ENCODE measurements at regions not wholly inside any gene's neighbourhood (a gene's known extent, or its start where the extent isn't known, plus 50 kb on each side); places are given as distances from the start of the nearest gene placed in this dataset.
"Not testable (repeated sequence)": the region's sequence is repeated elsewhere in the genome, so short reads cannot be mapped to it uniquely, and the experiment has no call there.

GRCh38 chr5:12611132-12611531, 706.9 kb upstream of the CTNND2 start:
- Histone ChIP-seq H2BK120ac (ENCODE audit: low read depth, low read length) (no peak overlapping the region), H3K4me1 (ENCODE audit: control insufficient read depth, insufficient read depth, low read depth, low read length) (no peaks in the 10 kb centered on the region), H3K36me3 (ENCODE audit: control insufficient read depth in 1 of 2, insufficient read depth in 2 of 2, low read depth in 1 of 2, low read length in 2 of 2) (no peaks in the 10 kb centered on the region), H3K14ac (ENCODE audit: low read length in 2 of 2) (no peak overlapping the region), H2BK15ac (ENCODE audit: low read depth, poor library complexity, severe bottlenecking) (no peak overlapping the region), H3K27ac (ENCODE audit: low read length, poor library complexity, severe bottlenecking) (no peak overlapping the region), H3K4me2 (ENCODE audit: low read length, poor library complexity, severe bottlenecking) (no peak overlapping the region), H2BK12ac (ENCODE audit: low read length in 2 of 2) (no peak overlapping the region), H2AK5ac (ENCODE audit: low read length, severe bottlenecking) (no peak overlapping the region), H3K4me3 (ENCODE audit: insufficient read depth in 1 of 2, low read depth in 1 of 2, low read length in 2 of 2) (no peak overlapping the region), H3K79me1 (replicated peaks; ENCODE audit: low read length, poor library complexity, severe bottlenecking) (no peaks in the 10 kb centered on the region), H3K18ac (ENCODE audit: low read depth in 1 of 2, low read length in 2 of 2) (no peak overlapping the region), H4K91ac (ENCODE audit: low read length) (no peak overlapping the region), H4K8ac (ENCODE audit: low read length) (no peak overlapping the region), H3K27me3 (ENCODE audit: control insufficient read depth in 1 of 2, insufficient read depth in 1 of 2, low read length in 2 of 2) (no peaks in the 10 kb centered on the region), H2BK5ac (ENCODE audit: low read depth, low read length, poor library complexity, severe bottlenecking) (no peak overlapping the region), H3K9ac (ENCODE audit: low read length) (no peak overlapping the region), H2AFZ (ENCODE audit: low read depth, low read length) (no peak overlapping the region), H3K9me3 (ENCODE audit: control insufficient read depth, low read length) (peaks cover 41% of the 10 kb centered on the region), H3K23ac (ENCODE audit: low read length in 2 of 2) (no peak overlapping the region), H3K4ac (ENCODE audit: low read depth in 1 of 2, low read length in 2 of 2) (no peak overlapping the region)
- DNase-seq: no peak

- not testable (repeated sequence) for H4K8ac ChIP-seq (ENCODE audit: low read length); H2AK5ac ChIP-seq (ENCODE audit: low read length, severe bottlenecking); H3K27ac ChIP-seq (ENCODE audit: low read length, poor library complexity, severe bottlenecking); H3K18ac ChIP-seq (ENCODE audit: low read depth in 1 of 2, low read length in 2 of 2); H2AFZ ChIP-seq (ENCODE audit: low read depth, low read length); H3K36me3 ChIP-seq (ENCODE audit: control insufficient read depth in 1 of 2, insufficient read depth in 2 of 2, low read depth in 1 of 2, low read length in 2 of 2); H3K4me1 ChIP-seq (ENCODE audit: control insufficient read depth, insufficient read depth, low read depth, low read length); H3K27me3 ChIP-seq (ENCODE audit: control insufficient read depth in 1 of 2, insufficient read depth in 1 of 2, low read length in 2 of 2); H4K91ac ChIP-seq (ENCODE audit: low read length); H2BK5ac ChIP-seq (ENCODE audit: low read depth, low read length, poor library complexity, severe bottlenecking); H3K23ac ChIP-seq (ENCODE audit: low read length in 2 of 2); H2BK12ac ChIP-seq (ENCODE audit: low read length in 2 of 2); DNase-seq; H2BK120ac ChIP-seq (ENCODE audit: low read depth, low read length); H3K4me3 ChIP-seq (ENCODE audit: insufficient read depth in 1 of 2, low read depth in 1 of 2, low read length in 2 of 2); H3K4me2 ChIP-seq (ENCODE audit: low read length, poor library complexity, severe bottlenecking); H3K14ac ChIP-seq (ENCODE audit: low read length in 2 of 2); H3K79me1 ChIP-seq (replicated peaks; ENCODE audit: low read length, poor library complexity, severe bottlenecking); H2BK15ac ChIP-seq (ENCODE audit: low read depth, poor library complexity, severe bottlenecking); H3K9ac ChIP-seq (ENCODE audit: low read length); H3K4ac ChIP-seq (ENCODE audit: low read depth in 1 of 2, low read length in 2 of 2)
- 20% methylated on average over 2 of the region's 2 CpGs for WGBS
- peaks cover 21% of the 10 kb centered on the region for H3K9me3 ChIP-seq (ENCODE audit: control insufficient read depth, low read length)
These were observed 703.6 kb upstream of the CTNND2 start for GRCh38 chr5:12607817-12608216.

- Histone ChIP-seq H4K91ac (ENCODE audit: low read length) (no peak overlapping the region), H3K23ac (ENCODE audit: low read length in 2 of 2) (no peak overlapping the region), H2BK12ac (ENCODE audit: low read length in 2 of 2) (no peak overlapping the region), H2AK5ac (ENCODE audit: low read length, severe bottlenecking) (no peak overlapping the region), H3K18ac (ENCODE audit: low read depth in 1 of 2, low read length in 2 of 2) (no peak overlapping the region), H3K4me2 (ENCODE audit: low read length, poor library complexity, severe bottlenecking) (no peak overlapping the region), H3K36me3 (ENCODE audit: control insufficient read depth in 1 of 2, insufficient read depth in 2 of 2, low read depth in 1 of 2, low read length in 2 of 2) (no peaks in the 10 kb centered on the region), H3K4ac (ENCODE audit: low read depth in 1 of 2, low read length in 2 of 2) (no peak overlapping the region), H3K9me3 (ENCODE audit: control insufficient read depth, low read length) (peaks cover 6% of the 10 kb centered on the region), H3K79me1 (replicated peaks; ENCODE audit: low read length, poor library complexity, severe bottlenecking) (no peaks in the 10 kb centered on the region), H2AFZ (ENCODE audit: low read depth, low read length) (no peak overlapping the region), H3K4me3 (ENCODE audit: insufficient read depth in 1 of 2, low read depth in 1 of 2, low read length in 2 of 2) (no peak overlapping the region), H3K4me1 (ENCODE audit: control insufficient read depth, insufficient read depth, low read depth, low read length) (no peaks in the 10 kb centered on the region), H4K8ac (ENCODE audit: low read length) (no peak overlapping the region), H2BK120ac (ENCODE audit: low read depth, low read length) (no peak overlapping the region), H3K9ac (ENCODE audit: low read length) (no peak overlapping the region), H3K27ac (ENCODE audit: low read length, poor library complexity, severe bottlenecking) (no peak overlapping the region), H2BK5ac (ENCODE audit: low read depth, low read length, poor library complexity, severe bottlenecking) (no peak overlapping the region), H3K27me3 (ENCODE audit: control insufficient read depth in 1 of 2, insufficient read depth in 1 of 2, low read length in 2 of 2) (no peaks in the 10 kb centered on the region), H2BK15ac (ENCODE audit: low read depth, poor library complexity, severe bottlenecking) (no peak overlapping the region), H3K14ac (ENCODE audit: low read length in 2 of 2) (no peak overlapping the region)
- 64% methylated on average over 3 of the region's 3 CpGs for WGBS
- no peak for DNase-seq
These were observed 688.0 kb upstream of the CTNND2 start for GRCh38 chr5:12592228-12592627.

- Histone ChIP-seq H3K4ac (ENCODE audit: low read depth in 1 of 2, low read length in 2 of 2) (no peak overlapping the region), H2BK12ac (ENCODE audit: low read length in 2 of 2) (no peak overlapping the region), H4K8ac (ENCODE audit: low read length) (no peak overlapping the region), H2AFZ (ENCODE audit: low read depth, low read length) (no peak overlapping the region), H3K18ac (ENCODE audit: low read depth in 1 of 2, low read length in 2 of 2) (no peak overlapping the region), H2BK120ac (ENCODE audit: low read depth, low read length) (no peak overlapping the region), H3K14ac (ENCODE audit: low read length in 2 of 2) (no peak overlapping the region), H3K23ac (ENCODE audit: low read length in 2 of 2) (no peak overlapping the region), H3K4me1 (ENCODE audit: control insufficient read depth, insufficient read depth, low read depth, low read length) (no peaks in the 10 kb centered on the region), H3K4me3 (ENCODE audit: insufficient read depth in 1 of 2, low read depth in 1 of 2, low read length in 2 of 2) (no peak overlapping the region), H3K36me3 (ENCODE audit: control insufficient read depth in 1 of 2, insufficient read depth in 2 of 2, low read depth in 1 of 2, low read length in 2 of 2) (no peaks in the 10 kb centered on the region), H2BK15ac (ENCODE audit: low read depth, poor library complexity, severe bottlenecking) (no peak overlapping the region), H2BK5ac (ENCODE audit: low read depth, low read length, poor library complexity, severe bottlenecking) (no peak overlapping the region), H3K27me3 (ENCODE audit: control insufficient read depth in 1 of 2, insufficient read depth in 1 of 2, low read length in 2 of 2) (no peaks in the 10 kb centered on the region), H4K91ac (ENCODE audit: low read length) (no peak overlapping the region), H2AK5ac (ENCODE audit: low read length, severe bottlenecking) (no peak overlapping the region), H3K4me2 (ENCODE audit: low read length, poor library complexity, severe bottlenecking) (no peak overlapping the region), H3K9me3 (ENCODE audit: control insufficient read depth, low read length) (peaks cover 14% of the 10 kb centered on the region), H3K27ac (ENCODE audit: low read length, poor library complexity, severe bottlenecking) (no peak overlapping the region), H3K9ac (ENCODE audit: low read length) (no peak overlapping the region), H3K79me1 (replicated peaks; ENCODE audit: low read length, poor library complexity, severe bottlenecking) (no peaks in the 10 kb centered on the region)
- DNase-seq: no peak
These were observed 682.2 kb upstream of the CTNND2 start for GRCh38 chr5:12586406-12586805.

All from mesenchymal stem cell (in vitro differentiated cells and primary cell).